Activated CD4-positive, CD25-positive, alpha-beta regulatory T cell treated with anti-CD3 and anti-CD28 coated beads, Interleukin-2, amount 50 U/mL, for 72 hours (primary cell): ENCODE measurements at regions not wholly inside any gene's neighbourhood (a gene's known extent, or its start where the extent isn't known, plus 50 kb on each side); places are given as distances from the start of the nearest gene placed in this dataset.
"Not testable (repeated sequence)": the region's sequence is repeated elsewhere in the genome, so short reads cannot be mapped to it uniquely, and the experiment has no call there.

Experiments
- DNase-seq: peaks from one replicate; pipeline ENCODE4 v3.0.0; 2021

DNA sequence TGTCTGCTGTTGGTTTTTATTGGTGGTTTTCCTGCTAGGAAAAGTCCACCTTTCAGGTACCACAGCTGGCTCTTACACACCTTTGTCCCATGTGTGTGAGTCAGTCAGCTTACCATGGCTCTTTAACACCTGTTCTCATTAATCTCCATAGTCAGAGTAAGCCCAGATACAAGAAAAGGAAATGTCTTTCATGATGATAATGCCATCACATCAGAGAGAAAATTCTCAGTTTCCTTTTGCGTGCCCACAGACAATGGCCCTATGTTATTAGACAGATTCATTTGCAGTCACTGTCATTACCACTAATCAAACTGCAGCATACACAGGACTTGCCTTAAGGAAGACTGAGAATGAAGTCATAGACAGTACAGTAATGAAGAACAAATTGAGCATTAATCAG, 1583.6 kb upstream of the LRRTM3 start:
- no peak for DNase-seq

DNA sequence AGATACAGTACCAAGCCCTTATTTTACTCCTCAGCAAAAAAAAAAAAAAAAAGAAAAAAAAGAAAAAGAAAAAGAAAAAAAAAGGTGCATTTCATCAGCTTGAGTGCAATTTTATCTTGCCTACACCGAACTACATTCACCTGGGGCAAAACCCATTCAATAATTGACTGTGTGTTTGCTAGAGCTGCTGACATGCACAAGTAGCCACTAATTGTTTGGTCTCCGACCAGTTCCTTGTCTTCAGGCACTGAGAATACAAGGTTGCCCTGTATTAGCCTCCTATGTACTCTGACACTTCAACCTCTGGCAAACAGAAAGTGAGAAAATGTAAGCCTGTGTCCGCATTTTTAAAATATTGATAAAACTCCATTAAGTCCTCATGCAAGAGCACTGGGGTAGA, 1579.4 kb upstream of the LRRTM3 start:
- no peak for DNase-seq

DNA sequence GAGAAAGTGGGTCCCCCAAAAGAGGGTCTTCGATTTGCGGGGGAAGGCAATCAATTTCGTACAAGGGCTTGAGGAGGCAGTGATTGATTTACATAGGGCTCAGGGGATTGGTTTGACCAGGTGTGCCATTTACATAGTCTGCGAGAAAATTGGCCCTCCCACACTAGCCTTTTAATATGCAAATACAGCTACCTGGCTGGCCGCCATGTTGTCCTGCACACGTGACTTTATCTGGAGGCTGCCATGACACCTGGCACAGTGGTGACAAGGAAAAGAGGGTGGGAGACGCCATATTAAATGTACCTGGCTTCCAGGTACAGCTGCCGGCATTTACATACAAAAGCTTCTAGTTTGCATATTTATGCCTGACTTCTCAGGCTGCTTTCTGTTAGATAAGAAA, 1577.2 kb upstream of the LRRTM3 start:
- DNase-seq: no peak

GRCh38 chr10:65350611-65351010, 1575.2 kb upstream of the LRRTM3 start:
- no peak for DNase-seq

- no peak for DNase-seq
Observed at GRCh38 chr10:65355141-65355680, 1570.6 kb upstream of the LRRTM3 start.

DNA sequence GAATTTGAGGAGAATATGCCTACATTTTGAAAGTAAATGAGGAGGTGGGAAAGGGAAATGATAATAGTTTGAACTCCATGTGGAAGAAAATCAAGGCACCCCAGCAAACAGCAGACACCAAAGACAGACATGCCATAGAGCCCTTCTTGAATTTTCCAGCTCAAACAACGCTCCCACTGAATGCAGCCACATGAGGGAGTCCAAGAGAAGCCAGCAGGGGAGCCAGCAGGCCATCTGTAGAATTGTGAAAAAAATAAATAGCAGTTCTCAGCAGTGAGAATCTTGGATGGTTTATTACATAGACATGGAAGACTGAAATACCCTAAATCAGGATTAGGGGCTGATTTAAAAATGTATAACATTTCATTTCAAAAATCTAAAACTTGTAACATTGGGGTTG, 1567.3 kb upstream of the LRRTM3 start:
- no peak for DNase-seq

GRCh38 chr10:65360497-65360896, 1565.3 kb upstream of the LRRTM3 start:
- DNase-seq: no peak

GRCh38 chr10:65365878-65366277, 1560.0 kb upstream of the LRRTM3 start:
- no peak for DNase-seq

DNA sequence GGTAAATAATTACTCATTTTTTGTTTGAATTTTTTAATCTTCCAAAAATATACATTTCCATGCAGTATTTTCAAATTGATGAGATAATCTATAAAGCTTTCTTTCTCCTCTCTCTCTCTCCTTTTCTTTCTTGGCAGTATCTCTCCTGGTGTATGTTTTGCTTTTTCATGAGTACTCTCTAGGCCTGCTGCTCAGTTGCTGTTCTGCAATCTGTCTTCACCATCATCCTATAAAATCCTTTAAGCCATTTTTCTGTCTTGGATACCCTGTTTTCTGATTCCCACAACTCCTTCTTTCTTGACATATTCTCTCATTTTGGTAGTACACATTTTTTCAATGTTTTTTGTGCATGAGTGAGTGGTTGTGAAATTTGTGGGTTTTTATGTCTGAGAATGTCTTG, 1558.1 kb upstream of the LRRTM3 start:
- no peak for DNase-seq

DNA sequence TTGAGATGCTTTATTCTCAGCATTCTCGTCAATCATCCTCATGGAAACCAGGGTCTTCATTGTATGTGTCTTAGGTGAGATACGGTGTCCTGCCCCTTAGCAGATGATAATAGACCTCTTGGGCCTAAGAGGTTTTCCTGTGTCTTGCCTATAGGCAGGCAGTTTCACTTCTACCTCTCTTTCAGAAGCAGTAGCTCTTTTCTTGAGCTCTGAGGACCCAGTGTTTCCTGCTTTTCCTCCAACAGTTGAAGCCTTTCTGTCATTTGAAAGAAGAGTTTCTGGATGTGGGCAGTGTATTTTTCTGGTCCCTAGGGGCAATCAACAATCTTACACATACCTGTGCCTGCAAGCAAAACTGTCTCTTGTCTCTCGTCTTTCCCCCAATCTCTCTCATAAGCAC, 1550.3 kb upstream of the LRRTM3 start:
- DNase-seq: no peak

DNA sequence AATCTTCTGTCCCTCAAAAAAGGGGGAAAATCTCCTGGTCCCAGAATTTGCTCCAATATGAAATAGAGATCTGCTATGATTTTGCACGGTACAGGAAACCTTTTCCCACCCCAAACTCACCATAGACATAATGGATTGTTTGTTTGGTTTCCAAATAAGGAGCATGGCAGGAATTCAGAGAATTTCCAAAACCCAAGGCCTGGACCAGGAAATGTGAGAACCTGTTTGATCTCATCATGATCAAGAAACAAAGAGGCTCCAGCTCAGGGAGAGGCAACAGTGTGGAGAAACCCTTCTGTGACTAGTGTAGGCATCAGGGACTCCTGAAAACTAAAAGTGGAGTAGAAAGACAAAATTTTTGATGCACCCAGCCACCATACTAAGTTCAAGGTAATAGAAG, 1548.1 kb upstream of the LRRTM3 start:
- no peak for DNase-seq

DNA sequence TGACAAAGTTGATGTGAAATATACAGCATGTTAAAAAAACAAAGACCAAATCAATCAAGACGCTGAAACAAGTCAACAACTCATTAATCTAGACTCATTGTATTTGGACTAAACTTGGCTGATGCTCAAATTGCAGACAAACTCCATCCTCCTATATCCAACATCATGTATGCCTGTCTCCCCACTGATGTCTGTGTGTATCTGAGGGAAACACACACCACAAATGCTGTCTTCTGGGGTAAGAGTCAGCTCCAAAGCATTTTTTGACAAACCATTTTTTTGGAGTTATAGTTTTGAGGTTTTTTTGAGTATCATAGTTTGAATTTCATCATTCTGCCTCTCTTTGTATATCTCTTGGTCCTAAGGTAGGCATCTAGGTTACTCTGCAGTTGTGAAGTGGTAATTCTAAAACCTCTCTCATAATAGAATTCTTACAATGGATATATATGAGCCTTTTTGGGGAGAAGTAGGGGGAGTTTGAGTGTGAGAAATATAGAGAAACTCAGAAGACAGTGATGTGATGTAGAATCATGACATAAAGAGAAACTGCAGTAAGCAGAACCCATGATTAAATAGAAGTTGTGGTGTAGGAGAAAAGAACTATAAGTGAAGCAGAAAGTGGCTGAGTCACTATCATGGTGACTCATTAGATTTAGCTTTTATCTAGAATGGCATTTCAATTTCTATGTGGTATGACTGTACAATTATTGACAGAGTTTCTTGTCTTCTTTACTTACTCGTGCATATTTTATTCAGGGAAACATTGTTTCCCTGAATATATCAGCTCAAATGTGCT, 1531.1 kb upstream of the LRRTM3 start:
- DNase-seq: no peak

GRCh38 chr10:65395631-65396030, 1530.2 kb upstream of the LRRTM3 start:
- DNase-seq: no peak

DNA sequence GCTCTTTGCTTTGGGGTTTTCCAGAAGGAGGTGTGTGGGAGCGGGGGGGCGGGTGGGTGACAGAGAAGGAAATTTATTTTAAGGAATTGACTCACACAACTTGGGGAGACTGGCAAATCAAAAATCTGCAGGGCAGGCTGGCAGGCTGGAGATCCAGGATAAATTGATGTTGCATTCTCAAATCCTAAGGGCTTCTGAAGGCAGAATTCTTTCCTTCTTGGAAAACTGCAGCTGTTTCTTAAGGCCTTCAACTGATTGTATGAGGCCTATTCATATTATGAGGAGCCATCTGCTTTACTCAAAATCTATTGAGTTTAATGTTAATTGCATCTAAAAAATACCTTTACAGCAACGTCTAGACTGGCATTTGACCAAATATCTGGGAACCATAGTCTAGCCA, 1528.8 kb upstream of the LRRTM3 start:
- DNase-seq: no peak

- DNase-seq: no peak
Observed at GRCh38 chr10:65408401-65408800, 1517.4 kb upstream of the LRRTM3 start.

DNA sequence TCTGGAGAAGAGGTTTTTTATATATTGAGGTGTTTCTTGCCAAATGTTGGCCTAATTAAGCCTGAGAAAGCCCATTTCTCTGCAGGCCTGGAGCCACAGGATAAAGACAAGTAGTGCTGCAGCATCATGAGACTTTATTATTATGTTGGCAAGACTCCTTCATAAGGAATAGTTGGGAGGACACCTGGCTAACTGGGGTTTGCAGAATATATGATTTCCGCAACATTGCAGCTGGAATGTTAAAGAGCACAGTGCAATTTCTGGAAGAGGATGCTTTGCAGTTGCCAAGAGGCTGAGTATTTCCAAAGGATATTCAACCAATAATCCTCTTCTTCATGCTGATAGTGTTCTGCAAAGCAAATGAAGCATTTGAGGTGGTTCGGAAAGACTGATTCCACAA, 1512.8 kb upstream of the LRRTM3 start:
- DNase-seq: no peak

DNA sequence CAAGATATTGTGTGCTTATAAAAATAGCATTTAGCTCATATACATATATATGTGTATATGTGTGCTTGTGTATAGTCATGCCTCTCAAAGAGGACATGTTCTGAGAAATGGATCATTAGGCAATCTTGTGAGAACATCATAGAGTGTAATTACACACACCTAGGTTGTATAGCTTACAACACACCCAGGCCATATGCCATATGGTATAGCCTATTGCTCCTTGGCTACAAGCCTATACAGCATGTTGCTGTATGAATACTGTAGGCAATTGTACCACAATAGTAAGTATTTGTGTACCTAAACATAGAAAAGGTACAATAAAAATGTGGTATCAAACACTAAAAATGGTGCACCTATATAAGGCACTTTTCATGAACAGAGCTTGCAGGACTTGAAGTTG, 1510.5 kb upstream of the LRRTM3 start:
- DNase-seq: no peak

GRCh38 chr10:65416094-65416493, 1509.7 kb upstream of the LRRTM3 start:
- DNase-seq: no peak

GRCh38 chr10:65419629-65420028, 1506.2 kb upstream of the LRRTM3 start:
- DNase-seq: no peak

GRCh38 chr10:65423043-65423442, 1502.8 kb upstream of the LRRTM3 start:
- no peak for DNase-seq

GRCh38 chr10:65429381-65429780, 1496.5 kb upstream of the LRRTM3 start:
- DNase-seq: not testable (repeated sequence)

DNA sequence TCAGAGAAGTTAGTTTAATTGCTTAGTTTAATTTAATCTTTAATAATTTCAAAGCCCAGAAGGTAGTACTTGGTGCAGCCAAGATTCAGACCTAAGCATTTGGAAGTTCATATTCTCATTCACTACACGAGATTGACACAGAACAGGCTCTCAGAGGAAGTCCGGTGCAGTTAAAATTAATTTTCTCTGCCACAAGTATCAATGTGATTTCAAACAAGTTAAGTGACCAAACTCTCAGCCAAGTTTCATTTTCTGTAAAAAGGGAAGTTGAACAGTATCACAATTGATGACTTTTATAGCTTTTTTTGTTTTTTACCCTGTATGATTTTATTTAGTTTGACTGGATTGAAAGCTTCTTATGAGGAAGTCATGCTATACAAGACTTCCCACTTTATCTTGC, 1494.9 kb upstream of the LRRTM3 start:
- DNase-seq: no peak

GRCh38 chr10:65470986-65471385, 1454.8 kb upstream of the LRRTM3 start:
- DNase-seq: no peak

GRCh38 chr10:65482848-65483247, 1443.0 kb upstream of the LRRTM3 start:
- DNase-seq: no peak

GRCh38 chr10:65491799-65492198, 1434.0 kb upstream of the LRRTM3 start:
- DNase-seq: no peak
